ENCODE measurements at regions not wholly inside any gene's neighbourhood (a gene's known extent, or its start where the extent isn't known, plus 50 kb on each side); places are given as distances from the start of the nearest gene placed in this dataset.

DNA sequence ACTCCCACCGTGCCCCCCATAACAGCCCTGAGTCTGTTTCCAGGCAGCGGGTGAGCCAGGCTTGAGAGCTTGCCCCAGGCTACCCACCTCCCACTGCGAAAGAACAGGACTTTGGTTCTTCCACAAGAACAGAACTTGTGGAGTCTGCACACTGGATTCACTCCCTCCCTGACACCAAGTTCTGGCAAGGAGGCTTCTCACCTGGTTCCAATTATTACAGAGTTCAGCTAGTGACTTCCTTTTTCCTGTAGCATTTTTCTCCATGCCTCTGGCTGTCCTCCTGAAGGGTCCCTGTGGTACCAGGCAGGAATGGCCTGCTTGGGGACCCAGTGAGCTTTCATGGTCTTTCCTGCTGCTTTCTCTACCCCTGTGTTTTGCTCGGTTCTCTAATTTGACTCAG is 208.6 kb upstream of the SFRP2 start:
- Histone ChIP-seq H3K27ac (no peak overlapping the region), H3K4me3 (replicated peaks in 1 of 3) (no peak overlapping the region), H3K9me3 (no peaks in the 10 kb centered on the region), H3K27me3 (no peaks in the 10 kb centered on the region), H3K4me1 (no peaks in the 10 kb centered on the region), H3K36me3 (no peaks in the 10 kb centered on the region)
- no peak for TF ChIP-seq POLR2A (IDR thresholded peaks at IDR 0.05)
- TF ChIP-seq, protein P1, sequence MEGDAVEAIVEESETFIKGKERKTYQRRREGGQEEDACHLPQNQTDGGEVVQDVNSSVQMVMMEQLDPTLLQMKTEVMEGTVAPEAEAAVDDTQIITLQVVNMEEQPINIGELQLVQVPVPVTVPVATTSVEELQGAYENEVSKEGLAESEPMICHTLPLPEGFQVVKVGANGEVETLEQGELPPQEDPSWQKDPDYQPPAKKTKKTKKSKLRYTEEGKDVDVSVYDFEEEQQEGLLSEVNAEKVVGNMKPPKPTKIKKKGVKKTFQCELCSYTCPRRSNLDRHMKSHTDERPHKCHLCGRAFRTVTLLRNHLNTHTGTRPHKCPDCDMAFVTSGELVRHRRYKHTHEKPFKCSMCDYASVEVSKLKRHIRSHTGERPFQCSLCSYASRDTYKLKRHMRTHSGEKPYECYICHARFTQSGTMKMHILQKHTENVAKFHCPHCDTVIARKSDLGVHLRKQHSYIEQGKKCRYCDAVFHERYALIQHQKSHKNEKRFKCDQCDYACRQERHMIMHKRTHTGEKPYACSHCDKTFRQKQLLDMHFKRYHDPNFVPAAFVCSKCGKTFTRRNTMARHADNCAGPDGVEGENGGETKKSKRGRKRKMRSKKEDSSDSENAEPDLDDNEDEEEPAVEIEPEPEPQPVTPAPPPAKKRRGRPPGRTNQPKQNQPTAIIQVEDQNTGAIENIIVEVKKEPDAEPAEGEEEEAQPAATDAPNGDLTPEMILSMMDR (IDR thresholded peaks at IDR 0.05): no peak
- 58 to 80% methylated on average over 3 to 4 of the region's 4 CpGs for WGBS, 2 donors
- intact Hi-C loops (cut with DNase I): no loop called here
- DNase-seq: no peak

DNA sequence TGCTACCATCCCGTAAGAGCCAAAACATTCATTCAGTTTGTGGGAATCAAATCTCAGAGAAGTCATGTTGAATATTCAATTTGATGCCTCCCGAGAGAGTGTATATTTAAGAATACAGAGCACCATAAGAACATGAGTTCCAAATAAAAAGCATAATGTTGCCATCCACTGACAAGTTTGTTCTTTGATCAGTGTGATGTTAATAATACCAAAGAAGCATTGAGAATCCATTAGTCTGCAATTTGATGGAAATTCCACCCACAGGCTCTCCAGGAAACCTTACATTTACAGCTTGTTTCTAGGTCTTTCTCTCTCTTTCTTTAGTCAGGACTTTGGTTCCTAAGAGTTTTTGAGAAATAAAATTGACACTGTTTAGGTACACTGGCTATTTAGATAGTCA is 200.6 kb upstream of the SFRP2 start:
- H3K27me3 ChIP-seq: no peaks in the 10 kb centered on the region
- no peaks in the 10 kb centered on the region for H3K36me3 ChIP-seq
- no peak for DNase-seq
- WGBS, 2 donors: 89 to 92% methylated on average over 2 of the region's 2 CpGs
- intact Hi-C loops (cut with DNase I): no loop called here
- H3K4me3 ChIP-seq (replicated peaks in 1 of 3): no peak overlapping the region
- no peak overlapping the region for H3K27ac ChIP-seq
- no peak for TF ChIP-seq POLR2A (IDR thresholded peaks at IDR 0.05)
- TF ChIP-seq, protein P1 (IDR thresholded peaks at IDR 0.05): no peak
- H3K9me3 ChIP-seq: no peaks in the 10 kb centered on the region
- H3K4me1 ChIP-seq: no peaks in the 10 kb centered on the region

DNA sequence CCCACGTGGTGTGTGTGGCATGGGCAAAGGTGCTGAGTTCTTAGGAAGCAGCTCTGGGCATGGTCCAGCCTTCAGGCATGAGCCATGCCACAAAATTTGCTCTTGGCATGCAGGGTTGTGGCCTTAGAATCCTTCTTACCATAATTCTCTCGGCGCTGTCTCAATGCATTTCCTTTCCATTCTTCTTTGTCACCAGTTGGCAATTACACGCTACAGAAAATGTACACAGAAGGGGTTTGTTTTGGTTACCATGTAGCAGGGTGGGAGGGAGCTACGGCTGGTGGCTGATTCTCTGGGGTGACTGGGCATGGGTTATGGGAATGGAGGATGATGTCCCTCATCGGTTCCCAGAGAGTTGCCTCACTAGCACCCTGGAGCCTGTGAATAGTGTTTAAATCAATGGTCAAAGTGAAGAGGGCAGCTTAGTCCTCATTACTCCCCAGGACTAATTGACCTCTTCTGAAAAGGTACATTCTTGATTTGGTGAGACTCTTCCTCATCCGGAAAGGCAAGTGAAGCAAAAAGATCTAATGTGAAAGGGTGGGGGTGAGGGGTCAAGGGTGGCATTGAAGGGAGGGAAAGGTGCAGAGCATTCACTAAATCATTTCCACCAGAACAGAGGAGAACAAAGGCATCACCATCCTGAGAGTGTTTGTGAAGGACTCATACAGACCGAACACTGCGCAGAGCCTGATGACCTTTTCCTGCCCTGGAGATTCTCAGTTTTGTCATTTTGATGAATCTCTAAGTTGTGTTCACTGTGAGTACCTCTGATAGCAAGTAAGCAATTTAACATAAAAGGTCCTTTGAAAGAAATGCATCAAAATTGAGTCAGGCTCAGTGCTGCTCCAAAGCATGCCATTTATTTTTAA is 199.8 kb upstream of the SFRP2 start:
- H3K27me3 ChIP-seq: no peaks in the 10 kb centered on the region
- intact Hi-C loops (cut with DNase I): no loop called here
- no peak overlapping the region for H3K27ac ChIP-seq
- no peak for DNase-seq
- WGBS, 2 donors: 69 to 76% methylated on average over 9 of the region's 9 CpGs
- no peaks in the 10 kb centered on the region for H3K4me1 ChIP-seq
- no peaks in the 10 kb centered on the region for H3K9me3 ChIP-seq
- H3K36me3 ChIP-seq: no peaks in the 10 kb centered on the region
- no peak for TF ChIP-seq POLR2A (IDR thresholded peaks at IDR 0.05)
- TF ChIP-seq, protein P1 (IDR thresholded peaks at IDR 0.05): no peak
- no peak overlapping the region for H3K4me3 ChIP-seq (replicated peaks in 1 of 3)

DNA sequence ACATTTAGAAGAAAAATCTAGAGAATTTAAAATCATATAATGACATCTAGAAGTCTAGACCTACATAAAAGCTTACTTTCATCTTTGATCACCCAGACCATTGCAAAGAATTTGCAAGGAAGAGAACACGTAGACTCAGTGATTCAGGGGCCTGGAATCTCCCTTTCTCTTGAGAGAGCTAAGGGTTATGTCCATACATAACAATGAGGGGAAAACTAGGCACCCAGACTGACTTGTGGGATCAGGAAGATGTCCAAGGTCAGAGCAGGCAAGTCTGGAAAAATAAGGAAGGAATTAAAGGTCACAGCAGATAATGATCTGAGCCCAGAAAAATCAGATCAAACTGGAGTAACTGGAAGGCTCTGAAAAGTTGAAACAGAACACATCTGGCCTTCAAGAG is 198.4 kb upstream of the SFRP2 start:
- no peak for DNase-seq
- Histone ChIP-seq H3K4me3 (replicated peaks in 1 of 3) (no peak overlapping the region), H3K27ac (no peak overlapping the region), H3K4me1 (no peaks in the 10 kb centered on the region), H3K36me3 (no peaks in the 10 kb centered on the region), H3K9me3 (no peaks in the 10 kb centered on the region), H3K27me3 (no peaks in the 10 kb centered on the region)
- TF ChIP-seq, protein P1 (IDR thresholded peaks at IDR 0.05): no peak
- no peak for TF ChIP-seq POLR2A (IDR thresholded peaks at IDR 0.05)
- WGBS, 2 donors: 38 to 55% methylated on average over 1 of the region's 1 CpG
- intact Hi-C loops (cut with DNase I): no loop called here

DNA sequence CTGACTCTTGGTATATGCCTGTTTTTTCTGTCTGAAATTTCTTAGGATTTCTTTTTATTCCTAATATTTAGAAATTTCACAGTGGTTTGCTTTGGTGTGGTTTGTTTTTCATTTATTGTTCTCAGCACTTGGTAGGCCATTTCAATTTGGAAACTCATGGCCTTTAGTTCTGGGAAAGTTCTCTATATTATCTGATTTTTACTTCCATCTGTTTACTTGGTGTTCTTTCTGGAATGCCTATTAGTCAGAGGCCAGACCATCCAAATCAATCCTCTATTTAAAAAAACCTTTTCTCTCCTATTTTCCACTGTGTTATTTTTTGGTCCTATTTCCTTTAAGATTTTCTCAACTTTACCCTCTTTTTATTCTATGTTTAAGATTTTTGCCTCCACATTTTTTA is 188.1 kb upstream of the SFRP2 start:
- Histone ChIP-seq H3K4me3 (replicated peaks in 1 of 3) (no peak overlapping the region), H3K4me1 (no peaks in the 10 kb centered on the region), H3K36me3 (no peaks in the 10 kb centered on the region), H3K27ac (no peak overlapping the region), H3K27me3 (no peaks in the 10 kb centered on the region), H3K9me3 (no peaks in the 10 kb centered on the region)
- DNase-seq: no peak
- no peak for TF ChIP-seq POLR2A (IDR thresholded peaks at IDR 0.05)
- TF ChIP-seq, protein P1 (IDR thresholded peaks at IDR 0.05): no peak
- intact Hi-C loops (cut with DNase I): no loop called here

Data from thyroid gland (tissue), 4 donors.